ENCODE measurements at regions not wholly inside any gene's neighbourhood (a gene's known extent, or its start where the extent isn't known, plus 50 kb on each side); places are given as distances from the start of the nearest gene placed in this dataset.

GRCh38 chr2:37809931-37810570 lies 115.0 kb upstream of the RMDN2 start:
- DNase-seq, result no peak

- no peak for DNase-seq
Observed at GRCh38 chr2:37812414-37812813, 112.7 kb upstream of the RMDN2 start.

DNA sequence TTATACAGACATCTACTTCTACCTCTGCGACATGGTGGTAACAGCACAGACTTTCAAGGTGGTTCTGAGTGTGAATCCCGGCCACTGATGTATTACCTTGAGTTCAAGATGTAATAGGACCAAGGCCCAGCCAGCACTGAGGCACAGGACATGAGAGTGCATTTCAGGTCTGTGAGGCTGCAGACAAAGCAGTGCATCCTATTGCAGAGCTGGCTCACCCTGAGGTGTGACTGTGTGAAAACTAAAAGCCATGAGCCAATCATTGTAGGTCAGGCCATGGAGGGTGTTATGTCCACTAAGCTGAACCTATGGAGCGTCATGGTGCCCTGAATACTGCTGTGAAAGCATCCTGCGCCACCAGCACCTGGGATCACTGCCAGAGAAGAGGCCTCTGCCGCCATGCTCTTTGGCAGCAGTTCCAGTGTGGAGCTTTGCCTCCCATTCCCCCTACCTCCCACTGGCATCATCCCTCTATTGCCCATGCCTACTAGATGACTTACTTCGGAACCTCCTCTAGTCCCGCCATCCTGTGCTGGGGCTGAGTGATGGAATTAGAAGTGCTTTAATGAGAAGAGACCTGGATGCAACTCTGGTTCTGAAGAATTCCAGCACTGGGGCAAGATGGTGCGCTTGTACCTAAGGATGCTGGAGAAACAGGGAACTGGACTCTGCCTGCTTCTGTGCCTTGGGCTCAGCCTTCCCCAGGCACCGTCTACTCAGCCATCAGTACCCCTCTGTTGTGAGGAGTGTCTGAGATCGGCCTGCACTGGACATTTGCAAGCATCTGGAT lies 112.0 kb upstream of the RMDN2 start:
- no peak for DNase-seq

- no peak for DNase-seq
Observed at GRCh38 chr2:37816036-37816435, 109.1 kb upstream of the RMDN2 start.

DNA sequence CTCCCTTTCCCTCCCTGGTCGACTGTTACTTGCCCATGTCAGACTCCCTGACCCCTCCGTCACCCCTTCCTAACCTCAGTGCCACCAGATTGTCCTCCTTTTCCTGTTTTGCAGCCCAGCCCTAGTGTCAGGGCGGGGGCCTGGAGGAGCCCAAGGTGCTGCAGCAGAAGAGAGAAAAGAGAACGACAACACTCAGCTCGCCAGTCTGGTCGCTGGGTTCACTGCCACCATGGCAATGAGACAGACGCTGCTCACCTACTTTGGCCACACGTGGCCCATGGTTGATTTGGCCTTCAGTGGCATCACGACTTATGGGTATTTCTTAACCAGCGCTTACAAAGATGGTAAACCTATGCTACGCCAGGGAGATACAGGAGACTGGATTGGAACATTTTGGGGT lies 108.4 kb upstream of the RMDN2 start:
- DNase-seq, result no peak

- DNase-seq, result peak; percentile 86
Observed at GRCh38 chr2:37819186-37819585, 105.9 kb upstream of the RMDN2 start.

- no peak for DNase-seq
Observed at GRCh38 chr2:37820471-37820986, 104.6 kb upstream of the RMDN2 start.

DNA sequence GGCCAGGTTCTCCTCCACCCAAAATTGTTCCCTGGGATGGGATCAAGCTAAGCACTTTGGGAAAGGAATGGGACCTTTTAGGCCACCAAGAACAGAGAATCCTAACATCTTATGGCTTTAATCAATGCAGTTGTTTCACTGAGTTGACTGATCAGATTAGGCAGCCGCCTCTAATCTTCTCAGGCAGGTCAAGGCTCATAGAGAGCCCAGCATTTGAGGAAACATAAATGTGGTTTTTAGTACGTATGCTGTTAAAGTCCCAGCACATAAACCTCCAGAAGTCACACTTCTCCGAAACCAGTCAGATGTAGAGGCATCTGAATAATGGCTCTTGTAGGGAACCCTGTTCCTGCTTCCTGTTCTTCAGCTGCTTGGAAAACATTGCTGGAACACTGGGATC lies 99.5 kb upstream of the RMDN2 start:
- no peak for DNase-seq

GRCh38 chr2:37826611-37827010 lies 98.5 kb upstream of the RMDN2 start:
- no peak for DNase-seq

DNA sequence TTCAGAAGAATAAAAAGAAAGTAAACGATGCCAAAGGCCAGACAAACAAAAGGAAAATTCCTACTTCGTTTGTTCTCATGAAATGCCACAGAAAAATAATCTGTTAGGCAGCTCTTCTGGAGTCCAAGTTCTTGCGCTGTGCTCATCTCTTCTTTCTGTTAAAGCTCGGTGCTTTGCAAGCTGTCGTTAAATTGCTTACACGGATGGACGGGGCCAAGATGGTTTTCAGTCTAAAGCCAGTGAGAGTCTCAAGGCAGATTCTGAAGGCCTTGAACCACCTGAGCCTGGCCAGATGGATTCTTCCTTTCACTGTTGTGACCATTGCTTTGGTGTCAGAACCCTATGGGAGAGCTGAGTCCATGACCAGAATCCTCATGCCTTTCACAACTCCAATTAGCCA lies 97.6 kb upstream of the RMDN2 start:
- no peak for DNase-seq

GRCh38 chr2:37827911-37828511 lies 97.1 kb upstream of the RMDN2 start:
- peak; percentile 50 for DNase-seq

GRCh38 chr2:37829202-37829601 lies 95.9 kb upstream of the RMDN2 start:
- DNase-seq, result peak; percentile 35

DNA sequence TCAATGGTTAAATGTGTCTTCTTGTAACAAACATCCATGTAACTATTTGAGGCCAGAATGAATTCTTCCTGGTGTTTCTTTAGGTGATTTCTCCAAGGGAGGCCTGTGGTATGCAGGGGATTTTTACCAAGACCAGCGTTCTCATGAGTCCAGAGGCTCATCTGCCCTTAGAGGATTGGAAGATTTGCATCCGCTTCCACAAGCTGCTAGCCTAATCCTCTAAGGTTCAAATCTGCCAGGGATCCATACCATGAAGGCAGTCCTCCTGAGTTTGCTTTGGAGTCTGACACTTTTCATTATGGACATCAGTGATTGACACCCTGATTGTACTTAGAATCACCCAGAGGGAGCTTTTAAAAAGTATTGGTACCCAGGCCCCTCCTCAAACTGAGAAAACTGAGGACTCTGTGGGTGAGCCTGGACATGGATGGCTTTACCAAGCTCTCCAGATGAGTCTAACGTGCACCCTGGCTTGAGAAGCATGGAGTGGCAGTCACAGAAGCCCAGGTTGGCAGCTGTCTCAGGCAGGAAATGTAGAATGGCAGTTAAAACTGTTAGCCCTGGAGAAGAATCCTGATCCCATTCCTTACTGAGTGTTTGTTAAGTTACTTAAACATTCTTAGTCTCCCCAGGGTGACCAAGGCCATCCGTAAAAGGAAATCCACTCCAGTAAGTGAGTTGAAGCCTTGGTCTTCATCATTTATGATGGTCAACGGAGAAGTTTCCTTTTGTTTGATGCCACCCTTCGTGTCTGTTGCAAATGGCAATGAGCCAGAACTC lies 95.3 kb upstream of the RMDN2 start:
- peak; percentile 57 for DNase-seq

- no peak for DNase-seq
Observed at GRCh38 chr2:37830636-37831035, 94.5 kb upstream of the RMDN2 start.

DNA sequence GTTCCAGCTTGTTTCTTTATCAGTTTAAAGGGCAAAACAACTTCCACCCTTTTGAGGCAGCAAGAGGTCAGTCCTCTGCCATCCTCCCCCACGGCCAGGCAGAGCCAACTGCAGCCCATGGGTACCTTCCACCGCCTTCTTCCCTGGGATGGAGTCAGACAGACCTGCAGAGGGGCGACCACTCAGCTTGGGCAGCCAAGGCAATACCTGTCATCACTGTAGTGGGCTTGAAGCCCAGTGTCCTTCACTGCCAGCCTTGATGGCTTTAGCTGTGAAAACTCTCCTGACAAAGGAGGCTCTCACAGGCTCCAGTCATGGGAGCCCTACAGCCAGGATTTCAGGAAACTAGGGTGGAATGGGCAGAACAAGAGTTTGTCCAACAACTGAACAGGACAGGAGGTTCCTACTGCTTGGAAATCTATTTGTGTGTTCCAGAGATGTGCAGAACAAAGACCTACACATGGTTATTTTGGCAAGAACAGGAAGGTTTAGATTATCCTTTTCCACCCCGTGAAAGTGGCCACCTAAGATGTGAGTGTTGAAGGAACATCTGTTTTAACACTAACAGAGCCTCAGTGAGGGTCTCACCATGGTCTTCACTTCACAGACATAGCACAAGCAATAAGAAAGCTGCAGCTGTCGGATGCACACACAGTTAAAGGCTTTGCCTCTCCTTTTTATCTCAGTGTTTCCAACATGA lies 93.9 kb upstream of the RMDN2 start:
- no peak for DNase-seq

DNA sequence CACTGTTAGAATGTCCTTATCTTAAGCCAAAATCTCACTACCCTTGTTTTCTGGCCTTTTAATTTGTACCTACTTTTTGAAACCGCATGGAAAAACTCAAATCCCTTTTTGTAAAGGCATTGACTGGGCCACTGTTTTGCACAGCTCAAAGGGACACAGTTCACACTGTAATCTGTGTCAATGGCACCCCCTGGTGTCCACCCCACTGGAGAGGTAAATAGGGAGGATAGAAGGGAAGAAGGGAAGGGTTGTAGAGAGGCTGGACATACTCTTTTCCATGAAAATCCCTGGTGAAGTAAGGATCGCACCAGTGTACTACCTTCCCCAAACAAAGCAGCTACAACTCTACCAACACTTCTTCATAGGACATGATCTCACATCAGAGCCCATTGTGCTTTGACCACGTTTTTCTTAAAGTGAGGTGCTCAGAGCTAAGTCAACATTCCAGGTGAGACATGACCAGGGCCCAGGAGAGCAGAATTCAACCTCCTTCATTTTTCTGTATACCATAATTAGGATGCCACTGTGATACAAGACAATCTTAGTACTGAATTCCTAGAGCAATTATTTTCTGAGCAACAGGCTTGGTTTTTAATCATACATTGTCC lies 92.4 kb upstream of the RMDN2 start:
- DNase-seq, result peak; percentile 90

- DNase-seq, result peak; percentile 3
Observed at GRCh38 chr2:37833423-37833822, 91.7 kb upstream of the RMDN2 start.

DNA sequence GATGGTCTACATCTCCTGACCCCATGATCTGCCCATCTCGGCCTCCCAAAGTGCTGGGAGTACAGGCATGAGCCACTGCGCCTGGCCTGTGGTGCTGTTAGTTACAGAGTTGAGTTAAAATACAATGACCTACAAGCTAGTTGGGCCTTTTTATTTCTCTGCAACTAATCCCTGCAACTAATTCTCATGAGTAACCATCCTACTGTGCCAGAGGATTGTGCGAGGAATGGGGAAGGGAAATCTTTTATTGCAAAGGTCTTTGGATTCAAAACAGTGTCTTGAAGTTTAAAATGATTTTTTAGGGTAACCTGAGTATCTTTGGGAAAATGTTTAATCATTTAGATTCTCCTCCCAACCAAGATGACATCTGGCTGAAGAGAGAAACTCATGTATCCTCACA lies 88.8 kb upstream of the RMDN2 start:
- no peak for DNase-seq

DNA sequence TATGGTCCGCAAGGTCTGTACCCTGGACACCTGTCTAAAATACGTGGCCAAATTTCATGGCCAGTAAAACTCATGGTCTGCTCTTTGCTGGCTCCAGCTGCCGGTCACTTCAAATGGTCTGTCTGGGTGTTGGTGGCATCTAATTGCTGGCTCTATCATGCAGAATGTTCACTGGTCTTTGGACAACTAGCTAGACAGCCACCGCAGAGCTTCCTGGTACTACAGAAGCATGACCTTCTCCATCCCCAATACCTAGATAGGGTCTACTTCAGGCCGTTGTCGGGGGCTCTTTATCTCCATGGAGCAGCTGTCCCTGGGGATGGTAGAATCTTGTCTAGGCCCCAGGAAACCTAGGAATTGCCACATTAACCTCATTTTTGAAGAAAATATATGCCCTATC lies 88.4 kb upstream of the RMDN2 start:
- no peak for DNase-seq

GRCh38 chr2:37837628-37838328 lies 87.3 kb upstream of the RMDN2 start:
- no peak for DNase-seq

DNA sequence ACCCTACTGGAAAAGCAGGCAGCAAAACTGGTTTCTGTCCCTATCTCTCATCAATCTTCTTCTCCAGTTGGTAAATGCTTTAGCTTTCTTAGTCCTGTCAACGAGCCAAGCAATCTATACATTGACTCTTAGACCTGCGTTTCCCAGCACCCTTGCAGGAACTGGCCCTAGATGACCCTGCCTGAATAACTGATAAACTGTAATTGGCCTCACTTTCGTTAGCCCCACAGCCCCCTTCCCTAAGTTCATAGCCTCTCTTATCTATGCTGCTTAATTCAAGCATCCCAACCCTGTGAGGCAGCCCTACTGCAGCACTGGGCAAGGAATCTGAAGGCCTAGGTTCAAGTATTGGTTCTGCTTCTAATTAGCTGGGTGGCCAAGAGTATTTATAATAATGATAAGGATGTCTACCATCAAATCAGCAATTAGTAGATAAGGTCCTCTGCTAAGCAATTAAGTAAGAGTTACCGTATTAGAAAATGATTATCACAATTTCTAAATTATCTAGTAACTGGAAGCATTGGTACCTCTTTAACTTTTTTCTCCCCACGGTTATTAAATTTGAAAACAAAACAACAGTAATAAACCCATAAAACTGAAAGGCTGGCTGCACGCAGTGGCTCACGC lies 86.4 kb upstream of the RMDN2 start:
- no peak for DNase-seq
